T-cell (primary cell): ENCODE measurements at regions not wholly inside any gene's neighbourhood (a gene's known extent, or its start where the extent isn't known, plus 50 kb on each side); places are given as distances from the start of the nearest gene placed in this dataset.

Source experiments
- ATAC-seq, 4 experiments: fragments of 200-7000 bp in 3 of 4; fragments of 150-1000 bp in 1 of 4; cut with Tn5 transposase; replicated peaks in 1 of 4; 1 replicate in 3 of 4; 2 replicates in 1 of 4; pipeline ENCODE4 v1.10.0; 2021; ENCODE audit warnings: moderate library complexity in 3 of 4, mild to moderate bottlenecking in 2 of 4, moderate number of reproducible peaks in 1 of 4
- CTCF ChIA-PET, 2 donors: fragments of 300-600 bp; sonication (Branson Sonifier 250); formaldehyde crosslinking; loops; one replicate each; lab custom pipeline; 2022; ENCODE audit warnings: antibody characterized with exemption in 2 of 2; lab: Charles Lee
- POLR2A ChIA-PET, 2 donors: fragments of 300-600 bp; sonication (Branson Sonifier 250); formaldehyde crosslinking; loops; one replicate each; lab custom pipeline; 2022; ENCODE audit warnings: antibody characterized with exemption in 2 of 2; lab: Charles Lee
- DNase-seq, 35 experiments: peaks; one replicate each; pipeline versions ENCODE4 v3.0.0 to v3.0.0-alpha.2; 2013 to 2023
- H3K27ac ChIP-seq: one replicate; pipeline ENCODE4 v1.5.1; 2013; ENCODE audit warnings: low read length
- H3K27me3 ChIP-seq, 2 experiments: replicated peaks in 1 of 2; 1 replicate in 1 of 2; 2 replicates in 1 of 2; pipeline versions ENCODE4 v1.6.1 to v1.7.0; 2013; ENCODE audit warnings: low read length in 1 of 2, mixed read lengths in 1 of 2; ENCODE audit not compliant: control insufficient read depth in 2 of 2, insufficient read depth in 2 of 2; ENCODE audit errors: extremely low read depth in 1 of 2
- H3K36me3 ChIP-seq, 2 donors: 1 replicate in 1 of 2; 2 replicates in 1 of 2; pipeline versions ENCODE4 v1.6.1 to v1.7.0; 2013; ENCODE audit warnings: low read length in 1 of 2; ENCODE audit not compliant: control insufficient read depth in 2 of 2, insufficient read depth in 1 of 2; ENCODE audit errors: extremely low read depth in 1 of 2
- H3K4me1 ChIP-seq, 2 experiments: 1 replicate in 1 of 2; 2 replicates in 1 of 2; pipeline versions ENCODE4 v1.6.1 to v1.7.0; 2013; ENCODE audit warnings: low read length in 2 of 2, mixed read lengths in 1 of 2; ENCODE audit not compliant: insufficient read depth in 2 of 2, control insufficient read depth in 1 of 2; ENCODE audit errors: extremely low read depth in 1 of 2
- H3K4me3 ChIP-seq, 2 donors: 1 replicate in 1 of 2; 2 replicates in 1 of 2; pipeline versions ENCODE4 v1.5.1 to v1.7.0; 2013; ENCODE audit warnings: mild to moderate bottlenecking in 2 of 2, low read length in 1 of 2, moderate library complexity in 1 of 2; ENCODE audit not compliant: control insufficient read depth in 1 of 2; ENCODE audit errors: extremely low read depth in 1 of 2
- H3K9me3 ChIP-seq: 2 replicates; pipeline ENCODE4 v1.7.0; 2013
- H3K27ac Mint-ChIP-seq, 2 donors: one replicate each; pipeline ENCODE4 v1.8.0; 2020 to 2021; ENCODE audit warnings: mild to moderate bottlenecking in 2 of 2, mixed read lengths in 2 of 2
- H3K27me3 Mint-ChIP-seq, 2 donors: one replicate each; pipeline ENCODE4 v1.8.0; 2021 to 2022; ENCODE audit warnings: mixed read lengths in 2 of 2
- H3K36me3 Mint-ChIP-seq: one replicate; pipeline ENCODE4 v1.8.0; 2021; ENCODE audit warnings: mixed read lengths
- H3K4me1 Mint-ChIP-seq, 3 donors: one replicate each; pipeline ENCODE4 v1.8.0; 2020 to 2022; ENCODE audit warnings: mixed read lengths in 3 of 3, mild to moderate bottlenecking in 1 of 3
- H3K4me3 Mint-ChIP-seq, 3 donors: one replicate each; pipeline ENCODE4 v1.8.0; 2020 to 2022; ENCODE audit warnings: mild to moderate bottlenecking in 3 of 3, mixed read lengths in 3 of 3, moderate library complexity in 3 of 3
- H3K9me3 Mint-ChIP-seq, 3 donors: one replicate each; pipeline ENCODE4 v1.8.0; 2020 to 2022; ENCODE audit warnings: mixed read lengths in 3 of 3
- whole genome bisulfite sequencing: methylation state at CpG from one replicate; pipeline ENCODE4 v1.1.5; 2013; ENCODE audit warnings: missing lambda C conversion rate; ENCODE audit not compliant: insufficient coverage; 5-methylcytosine and 5-hydroxymethylcytosine counted together

DNA sequence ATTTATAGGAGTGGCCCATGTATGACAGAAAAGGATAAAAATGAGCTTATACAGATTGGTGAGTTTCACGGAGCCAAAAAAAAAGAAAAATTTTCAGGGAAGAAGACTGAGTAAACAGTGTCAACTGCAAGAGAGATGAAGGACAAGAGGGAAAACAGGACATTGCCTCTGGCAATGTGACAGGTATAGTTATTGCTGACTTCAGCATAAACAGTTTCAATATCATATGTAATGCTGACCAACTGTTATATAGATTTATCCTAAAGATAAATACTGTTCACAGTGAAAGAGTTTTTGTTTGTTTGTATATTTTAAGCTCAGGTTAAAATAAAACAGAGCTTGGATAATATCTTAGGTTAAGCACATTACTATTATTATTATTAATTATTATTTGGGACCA, 98.0 kb upstream of the FSIP2 start:
- no peak overlapping the region for H3K4me3 Mint-ChIP-seq
- no peaks in the 10 kb centered on the region for H3K27me3 Mint-ChIP-seq
- ChIA-PET CTCF (interaction anchor here in 1 of 2 donors (0.8 kb wide), 1 partner anchor 10 kb away, joined by 3 read pairs; no protein-coding TSS in a partner anchor), POLR2A (no interaction called here)
- WGBS: no CpG with 5 or more reads among the region's 1 CpG
- ATAC-seq (no peak), DNase-seq (no peak)
- no peaks in the 10 kb centered on the region for H3K36me3 ChIP-seq
- H3K27ac Mint-ChIP-seq: no peak overlapping the region
- H3K9me3 Mint-ChIP-seq: peaks cover 0 to 4% (median 0%) of the 10 kb centered on the region in 3 donors
- no peaks in the 10 kb centered on the region for H3K4me1 Mint-ChIP-seq
- no peak overlapping the region for H3K27ac ChIP-seq
- no peaks in the 10 kb centered on the region for H3K36me3 Mint-ChIP-seq
- H3K9me3 ChIP-seq: no peaks in the 10 kb centered on the region
- no peaks in the 10 kb centered on the region for H3K27me3 ChIP-seq
- no peak overlapping the region for H3K4me3 ChIP-seq
- H3K4me1 ChIP-seq: no peaks in the 10 kb centered on the region

DNA sequence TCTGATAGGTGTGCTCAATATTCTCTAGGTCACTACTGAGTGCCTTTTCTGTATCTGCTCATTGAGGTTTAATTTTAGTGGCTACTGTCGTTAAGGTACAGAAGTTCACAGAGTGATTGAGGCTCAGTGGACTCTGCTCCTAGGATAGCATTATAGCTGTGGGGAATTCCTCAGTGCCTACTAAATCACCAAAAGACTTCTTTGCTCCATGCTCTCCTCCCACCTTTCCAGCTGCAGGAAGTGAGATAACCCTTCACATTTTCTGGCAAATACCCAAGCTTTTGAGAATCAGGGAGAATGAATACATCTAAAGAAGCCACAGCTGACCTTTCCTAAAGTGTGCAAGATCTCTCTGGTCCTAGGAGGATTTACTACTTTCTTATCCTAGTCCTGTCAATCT, 95.2 kb upstream of the FSIP2 start:
- Mint-ChIP-seq H3K4me3 (no peak overlapping the region), H3K27me3 (no peaks in the 10 kb centered on the region), H3K4me1 (no peaks in the 10 kb centered on the region), H3K27ac (no peak overlapping the region), H3K36me3 (no peaks in the 10 kb centered on the region), H3K9me3 (peaks cover 0 to 9% (median 0%) of the 10 kb centered on the region in 3 donors)
- H3K9me3 ChIP-seq: no peaks in the 10 kb centered on the region
- H3K27me3 ChIP-seq: no peaks in the 10 kb centered on the region
- no peaks in the 10 kb centered on the region for H3K4me1 ChIP-seq
- DNase-seq (no peak), ATAC-seq (no peak)
- no peak overlapping the region for H3K4me3 ChIP-seq
- POLR2A ChIA-PET: no interaction called here
- H3K27ac ChIP-seq: no peak overlapping the region
- CTCF ChIA-PET: no interaction called here
- H3K36me3 ChIP-seq: no peaks in the 10 kb centered on the region
- no CpG with 5 or more reads among the region's 1 CpG for WGBS

DNA sequence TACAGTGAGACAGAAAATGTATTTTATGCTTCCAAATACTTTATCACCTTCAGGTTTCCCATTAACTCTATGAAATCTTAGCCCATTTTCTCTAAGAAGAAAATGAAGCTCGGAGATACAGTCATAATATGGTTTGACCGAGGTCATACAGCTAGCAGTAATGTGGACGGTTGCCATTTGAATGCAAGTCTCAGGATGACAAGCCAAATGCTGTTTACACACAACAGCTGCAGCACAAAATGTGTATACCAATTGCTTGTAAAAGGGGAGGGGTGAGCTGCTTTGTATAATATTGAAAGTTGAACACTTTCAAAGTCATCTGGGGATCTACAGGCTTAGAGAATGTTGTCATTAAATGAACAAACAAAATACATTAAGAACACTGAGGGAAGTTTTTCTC, 93.8 kb upstream of the FSIP2 start:
- Mint-ChIP-seq H3K27ac (no peak overlapping the region), H3K9me3 (peaks cover 0 to 9% (median 0%) of the 10 kb centered on the region in 3 donors), H3K4me3 (no peak overlapping the region), H3K4me1 (no peaks in the 10 kb centered on the region), H3K36me3 (no peaks in the 10 kb centered on the region), H3K27me3 (no peaks in the 10 kb centered on the region)
- Histone ChIP-seq H3K27me3 (no peaks in the 10 kb centered on the region), H3K9me3 (no peaks in the 10 kb centered on the region), H3K4me1 (no peaks in the 10 kb centered on the region), H3K36me3 (no peaks in the 10 kb centered on the region), H3K4me3 (no peak overlapping the region), H3K27ac (no peak overlapping the region)
- ChIA-PET POLR2A (no interaction called here), CTCF (no interaction called here)
- DNase-seq (no peak), ATAC-seq (no peak)
- 90% methylated on average over 3 of the region's 3 CpGs for WGBS

DNA sequence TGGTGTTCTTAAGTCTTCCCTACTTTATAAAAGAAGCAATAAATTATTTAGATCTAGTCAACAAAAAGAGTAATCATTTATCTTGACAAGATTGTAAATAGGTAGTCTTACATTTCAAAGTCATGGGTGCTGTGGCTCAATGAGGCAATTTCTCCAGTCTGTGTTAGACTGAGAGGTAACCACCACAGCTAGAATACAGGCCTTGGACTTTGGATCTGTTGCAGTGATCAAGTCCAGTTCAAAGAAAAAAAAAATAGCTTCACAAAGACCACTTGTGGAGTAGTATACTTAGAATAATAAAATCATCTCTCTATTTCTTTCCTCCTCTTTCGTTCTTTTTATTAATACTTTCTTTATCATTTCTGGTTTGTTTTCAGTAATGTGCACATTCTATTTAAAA, 93.1 kb upstream of the FSIP2 start:
- Mint-ChIP-seq H3K9me3 (peaks cover 0 to 9% (median 0%) of the 10 kb centered on the region in 3 donors), H3K36me3 (no peaks in the 10 kb centered on the region), H3K27ac (no peak overlapping the region), H3K4me1 (no peaks in the 10 kb centered on the region), H3K4me3 (no peak overlapping the region), H3K27me3 (no peaks in the 10 kb centered on the region)
- CTCF ChIA-PET: no interaction called here
- no peak for DNase-seq
- Histone ChIP-seq H3K4me3 (no peak overlapping the region), H3K27ac (no peak overlapping the region), H3K9me3 (no peaks in the 10 kb centered on the region), H3K36me3 (no peaks in the 10 kb centered on the region), H3K27me3 (no peaks in the 10 kb centered on the region), H3K4me1 (no peaks in the 10 kb centered on the region)
- POLR2A ChIA-PET: no interaction called here
- no peak for ATAC-seq
- no CpG with 5 or more reads among the region's 1 CpG for WGBS

DNA sequence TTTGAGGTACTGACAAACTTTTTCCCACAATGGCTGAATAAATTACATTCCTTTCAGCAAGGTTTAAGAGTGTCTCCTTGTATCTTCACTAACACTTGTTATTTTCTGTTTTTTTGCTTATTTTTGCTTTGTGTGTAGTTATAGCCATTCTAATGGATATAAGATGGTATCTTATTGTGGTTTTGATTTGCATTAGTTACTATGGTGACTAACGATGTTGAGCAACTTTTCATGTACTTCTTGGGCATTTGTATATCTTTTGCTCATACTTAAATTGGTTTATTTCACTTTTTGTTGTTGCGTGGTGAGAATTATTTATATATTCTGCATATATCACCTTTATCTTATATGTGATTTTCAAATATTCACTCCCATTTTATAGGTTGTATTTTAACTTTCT, 79.9 kb upstream of the FSIP2 start:
- WGBS: no CpG with 5 or more reads among the region's 2 CpGs
- no peak for ATAC-seq

DNA sequence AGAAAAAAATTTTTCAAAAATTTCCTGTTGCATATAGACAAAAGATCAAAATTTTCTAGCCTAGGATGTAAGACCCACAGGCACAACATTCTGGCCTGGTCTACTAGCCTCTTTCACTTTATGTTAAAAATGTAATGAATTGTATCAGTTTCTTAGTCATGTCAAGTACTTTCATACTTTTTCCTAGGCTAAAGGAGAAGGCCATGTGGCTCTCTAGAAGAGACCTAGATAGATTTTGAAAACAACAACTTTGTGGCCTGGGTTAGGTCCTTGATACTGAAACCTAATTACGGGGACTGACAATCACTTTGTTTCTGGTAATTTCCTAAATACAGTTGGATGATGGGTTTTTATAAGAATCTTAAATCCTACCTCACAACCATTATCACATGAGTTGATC, 74.8 kb upstream of the FSIP2 start:
- no peak overlapping the region for H3K27ac Mint-ChIP-seq
- no peaks in the 10 kb centered on the region for H3K4me1 Mint-ChIP-seq
- H3K27me3 Mint-ChIP-seq: no peaks in the 10 kb centered on the region
- H3K27me3 ChIP-seq: no peaks in the 10 kb centered on the region
- no peak overlapping the region for H3K27ac ChIP-seq
- no peaks in the 10 kb centered on the region for H3K36me3 Mint-ChIP-seq
- POLR2A ChIA-PET: interaction anchor here in 1 of 2 donors (0.6 kb wide), 1 partner anchor 1052 kb away, joined by 6 read pairs; no protein-coding TSS in a partner anchor
- DNase-seq (no peak), ATAC-seq (no peak)
- H3K9me3 ChIP-seq: no peaks in the 10 kb centered on the region
- CTCF ChIA-PET: no interaction called here
- peaks cover under 1 to 4% (median 4%) of the 10 kb centered on the region in 3 donors for H3K9me3 Mint-ChIP-seq
- WGBS: no CpG with 5 or more reads among the region's 1 CpG
- no peaks in the 10 kb centered on the region for H3K36me3 ChIP-seq
- no peak overlapping the region for H3K4me3 Mint-ChIP-seq
- no peak overlapping the region for H3K4me3 ChIP-seq
- no peaks in the 10 kb centered on the region for H3K4me1 ChIP-seq

More for the DNA sequence above, 79.9 kb upstream of the FSIP2 start:
- Histone ChIP-seq H3K4me3 (no peak overlapping the region), H3K27me3 (no peaks in the 10 kb centered on the region), H3K4me1 (no peaks in the 10 kb centered on the region), H3K36me3 (no peaks in the 10 kb centered on the region), H3K27ac (no peak overlapping the region), H3K9me3 (no peaks in the 10 kb centered on the region)
- no peak overlapping the region for H3K4me3 Mint-ChIP-seq
- H3K27ac Mint-ChIP-seq: no peak overlapping the region
- DNase-seq: no peak
- peaks cover 0 to 6% (median 4%) of the 10 kb centered on the region in 3 donors for H3K9me3 Mint-ChIP-seq
- H3K36me3 Mint-ChIP-seq: no peaks in the 10 kb centered on the region
- ChIA-PET POLR2A (no interaction called here), CTCF (no interaction called here)
- H3K4me1 Mint-ChIP-seq: no peaks in the 10 kb centered on the region
- no peaks in the 10 kb centered on the region for H3K27me3 Mint-ChIP-seq

DNA sequence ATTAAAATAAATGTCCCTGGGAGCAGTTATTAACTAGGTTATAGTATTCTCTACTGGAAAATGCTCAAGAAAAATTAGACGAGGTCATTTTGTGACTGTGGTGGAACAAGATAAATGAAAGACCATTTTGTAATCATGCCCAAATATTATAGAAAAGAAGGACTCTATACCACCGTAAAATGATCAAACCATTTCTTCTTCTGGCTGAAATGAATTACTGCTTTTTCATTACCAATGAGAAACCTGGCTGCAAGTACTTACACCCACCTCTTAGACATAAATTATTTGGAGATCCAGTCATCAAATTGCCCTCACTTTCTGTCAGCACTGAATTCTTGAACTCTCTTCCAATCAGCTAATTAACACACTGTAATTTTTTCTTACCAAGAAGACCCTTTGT, 74.2 kb upstream of the FSIP2 start:
- ChIA-PET POLR2A (no interaction called here), CTCF (no interaction called here)
- Mint-ChIP-seq H3K9me3 (peaks cover 0 to 4% (median 4%) of the 10 kb centered on the region in 3 donors), H3K27ac (no peak overlapping the region), H3K4me1 (no peaks in the 10 kb centered on the region), H3K27me3 (no peaks in the 10 kb centered on the region), H3K36me3 (no peaks in the 10 kb centered on the region), H3K4me3 (no peak overlapping the region)
- Histone ChIP-seq H3K36me3 (no peaks in the 10 kb centered on the region), H3K4me1 (no peaks in the 10 kb centered on the region), H3K9me3 (no peaks in the 10 kb centered on the region), H3K4me3 (no peak overlapping the region), H3K27ac (no peak overlapping the region), H3K27me3 (no peaks in the 10 kb centered on the region)
- ATAC-seq (no peak), DNase-seq (no peak)
- no CpG with 5 or more reads among the region's 2 CpGs for WGBS
